Liver (tissue), 3 donors: ENCODE measurements at regions not wholly inside any gene's neighbourhood (a gene's known extent, or its start where the extent isn't known, plus 50 kb on each side); places are given as distances from the start of the nearest gene placed in this dataset.

Experiments used
- CTCF ChIP-seq: fragments of 150-350 bp; IDR thresholded peaks from 2 replicates; pipeline ENCODE4 v1.5.1; 2017; ENCODE audit warnings: improper control_type of control experiment, low read depth, low read length; ENCODE audit not compliant: missing input control
- FOXA1 ChIP-seq: IDR thresholded peaks from 2 replicates; pipeline ENCODE4 v1.6.1; 2016; ENCODE audit warnings: antibody characterized with exemption
- FOXA2 ChIP-seq: IDR thresholded peaks from 2 replicates; pipeline ENCODE4 v1.6.1; 2016; ENCODE audit warnings: antibody characterized with exemption
- GABPA ChIP-seq, 2 donors: IDR thresholded peaks in 1 of 2; conservative IDR thresholded peaks in 1 of 2; 2 replicates each; pipeline ENCODE4 v1.6.1; 2016; ENCODE audit warnings: antibody characterized with exemption in 2 of 2, mild to moderate bottlenecking in 1 of 2, moderate library complexity in 1 of 2
- RAD21 ChIP-seq, 2 donors: IDR thresholded peaks; 2 replicates each; pipeline ENCODE4 v1.6.1; 2016; ENCODE audit warnings: antibody characterized with exemption in 2 of 2, mild to moderate bottlenecking in 2 of 2
- RXRA ChIP-seq, 2 donors: IDR thresholded peaks; 2 replicates each; pipeline ENCODE4 v1.6.1; 2017 to 2018; ENCODE audit warnings: antibody characterized with exemption in 2 of 2, mild to moderate bottlenecking in 1 of 2
- SP1 ChIP-seq: IDR thresholded peaks from 2 replicates; pipeline ENCODE4 v1.6.1; 2018; ENCODE audit warnings: antibody characterized with exemption, mild to moderate bottlenecking
- TAF1 ChIP-seq: conservative IDR thresholded peaks from 2 replicates; pipeline ENCODE4 v1.6.1; 2016; ENCODE audit warnings: antibody characterized with exemption, mild to moderate bottlenecking
- YY1 ChIP-seq: IDR thresholded peaks from 2 replicates; pipeline ENCODE4 v1.6.1; 2016; ENCODE audit warnings: antibody characterized with exemption, mild to moderate bottlenecking
- TF ChIP-seq, protein P1 (sequence below): IDR thresholded peaks from 2 replicates; pipeline ENCODE4 v1.6.1; 2016; ENCODE audit warnings: antibody characterized with exemption
- TF ChIP-seq, protein P2 (sequence below): IDR thresholded peaks from 2 replicates; pipeline ENCODE4 v1.6.1; 2016; ENCODE audit warnings: antibody characterized with exemption
- donor health status: healthy.
- donor health status: healthy.

DNA sequence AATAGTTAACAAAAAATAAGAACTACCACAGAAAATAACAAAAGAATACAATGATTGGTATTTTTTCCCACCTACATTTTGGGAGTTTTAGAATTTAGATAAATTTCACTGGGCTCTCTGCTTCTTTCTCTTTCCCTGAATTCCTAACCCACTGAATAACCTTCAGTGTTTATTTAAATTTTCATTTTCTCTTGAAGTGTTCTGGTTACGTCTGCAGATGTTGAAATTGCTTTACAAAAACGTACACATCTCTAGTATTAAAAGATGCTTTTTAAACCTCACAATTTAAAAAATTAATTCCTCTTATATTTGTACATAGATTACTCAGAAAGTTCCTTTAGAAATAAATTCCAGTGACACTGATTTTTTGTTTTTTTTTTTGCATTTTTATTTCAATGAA, 158.7 kb upstream of the TUT7 start:
- no peak for TF ChIP-seq FOXA1
- no peak for TF ChIP-seq CTCF
- no peak for TF ChIP-seq RAD21 (IDR thresholded peaks at IDR 0.05)
- TF ChIP-seq SP1: no peak
- TF ChIP-seq GABPA (IDR thresholded peaks at IDR 0.05 in 1 of 2, conservative IDR thresholded peaks at IDR 0.05 in 1 of 2): no peak
- TF ChIP-seq RXRA (IDR thresholded peaks at IDR 0.05): no peak
- TF ChIP-seq YY1: no peak
- TF ChIP-seq, protein P1, sequence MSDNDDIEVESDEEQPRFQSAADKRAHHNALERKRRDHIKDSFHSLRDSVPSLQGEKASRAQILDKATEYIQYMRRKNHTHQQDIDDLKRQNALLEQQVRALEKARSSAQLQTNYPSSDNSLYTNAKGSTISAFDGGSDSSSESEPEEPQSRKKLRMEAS: no peak
- TF ChIP-seq TAF1: no peak
- no peak for TF ChIP-seq FOXA2
- TF ChIP-seq, protein P2, sequence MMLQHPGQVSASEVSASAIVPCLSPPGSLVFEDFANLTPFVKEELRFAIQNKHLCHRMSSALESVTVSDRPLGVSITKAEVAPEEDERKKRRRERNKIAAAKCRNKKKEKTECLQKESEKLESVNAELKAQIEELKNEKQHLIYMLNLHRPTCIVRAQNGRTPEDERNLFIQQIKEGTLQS: no peak
